GM12891 (cell line): ENCODE measurements at regions not wholly inside any gene's neighbourhood (a gene's known extent, or its start where the extent isn't known, plus 50 kb on each side); places are given as distances from the start of the nearest gene placed in this dataset.
"Not testable (repeated sequence)": the region's sequence is repeated elsewhere in the genome, so short reads cannot be mapped to it uniquely, and the experiment has no call there.

ENCODE experiments used
- PAX5 ChIP-seq: IDR thresholded peaks from 2 replicates; pipeline ENCODE4 v1.6.1; 2011; ENCODE audit warnings: low read length, moderate library complexity, mild to moderate bottlenecking; ENCODE audit not compliant: insufficient read depth, severe bottlenecking
- POLR2A ChIP-seq: IDR thresholded peaks from 2 replicates; pipeline ENCODE4 v1.6.1; 2011; ENCODE audit warnings: low read depth, low read length, control low read depth
- POLR2AphosphoS5 ChIP-seq: IDR thresholded peaks from 2 replicates; pipeline ENCODE4 v1.6.1; 2011; ENCODE audit warnings: low read depth, low read length, control low read depth
- SPI1 ChIP-seq: IDR thresholded peaks from 2 replicates; pipeline ENCODE4 v1.6.1; 2011; ENCODE audit warnings: low read depth, low read length, control low read depth
- TAF1 ChIP-seq: IDR thresholded peaks from 2 replicates; pipeline ENCODE4 v1.6.1; 2011; ENCODE audit warnings: low read depth, low read length, control low read depth

DNA sequence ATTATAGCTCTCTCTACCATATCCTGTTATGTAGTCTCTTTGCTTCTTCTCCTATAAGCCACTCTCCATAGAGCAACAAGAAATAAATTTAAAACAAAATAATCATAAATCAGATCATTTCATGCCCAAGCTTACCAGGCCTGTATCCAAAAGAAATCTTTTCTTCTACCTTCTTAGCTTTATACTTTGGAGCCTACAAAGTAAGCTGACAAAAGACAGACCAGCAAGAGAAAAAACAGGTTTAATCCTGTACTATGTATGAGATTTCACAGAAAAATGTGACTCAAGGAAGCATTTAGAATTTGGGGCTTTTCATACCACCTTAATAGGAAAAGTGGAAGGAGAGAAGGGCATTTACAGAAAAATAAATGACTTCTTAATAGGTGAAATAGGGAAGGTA lies 321.0 kb downstream of the TSPY2 start:
- not testable (repeated sequence) for TF ChIP-seq POLR2AphosphoS5, POLR2A, TAF1, SPI1, PAX5
